Sigmoid colon (tissue), 6 donors: ENCODE measurements at regions not wholly inside any gene's neighbourhood (a gene's known extent, or its start where the extent isn't known, plus 50 kb on each side); places are given as distances from the start of the nearest gene placed in this dataset.

Experiments
- DNase-seq: peaks from one replicate; pipeline ENCODE4 v3.0.0-alpha.2; 2019
- H3K27ac ChIP-seq, 4 donors: fragments of 200-600 bp; sonication (generic); one replicate each; pipeline ENCODE4 v1.5.1; 2016 to 2019; ENCODE audit warnings: mild to moderate bottlenecking in 1 of 4
- H3K27me3 ChIP-seq, 3 donors: fragments of 200-600 bp; sonication (generic); one replicate each; pipeline ENCODE4 v1.5.1; 2019; ENCODE audit warnings: mild to moderate bottlenecking in 1 of 3
- H3K36me3 ChIP-seq, 4 donors: fragments of 200-600 bp; sonication (generic); one replicate each; pipeline ENCODE4 v1.5.1; 2016 to 2019
- H3K4me1 ChIP-seq, 4 donors: fragments of 200-600 bp; sonication (generic); one replicate each; pipeline ENCODE4 v1.5.1; 2017 to 2019
- H3K4me3 ChIP-seq, 4 donors: fragments of 200-600 bp; sonication (generic); one replicate each; pipeline ENCODE4 v1.5.1; 2017 to 2019; ENCODE audit warnings: mild to moderate bottlenecking in 2 of 4, moderate library complexity in 1 of 4
- H3K9me3 ChIP-seq, 4 donors: fragments of 200-600 bp in 3 of 4; sonication (generic) in 3 of 4; one replicate each; pipeline versions ENCODE4 v1.5.1 to v1.6.1; 2013 to 2019
- CTCF ChIP-seq, 4 experiments: fragments of 450-650 bp in 3 of 4; fragments of 200-600 bp in 1 of 4; IDR thresholded peaks; one replicate each; pipeline ENCODE4 v1.5.1; 2016 to 2019; ENCODE audit warnings: antibody characterized with exemption in 4 of 4, mild to moderate bottlenecking in 3 of 4, moderate library complexity in 2 of 4
- EP300 ChIP-seq, 4 donors: sonication (generic); formaldehyde crosslinking; IDR thresholded peaks; one replicate each; pipeline ENCODE4 v1.6.1; 2017; ENCODE audit warnings: antibody characterized with exemption in 4 of 4
- POLR2A ChIP-seq, 2 donors: fragments of 450-650 bp; IDR thresholded peaks; one replicate each; pipeline ENCODE4 v1.6.1; 2016; ENCODE audit warnings: antibody characterized with exemption in 2 of 2, mild to moderate bottlenecking in 2 of 2, moderate library complexity in 2 of 2
- POLR2AphosphoS5 ChIP-seq, 4 donors: sonication (generic); formaldehyde crosslinking; IDR thresholded peaks; one replicate each; pipeline ENCODE4 v1.6.1; 2017; ENCODE audit warnings: antibody characterized with exemption in 4 of 4
- WGBS, 2 donors: extraction: QIAGEN DNeasy Blood & Tissue Kit; methylation state at CpG; one replicate each; pipeline ENCODE4 v1.1.7; 2013; 5-methylcytosine and 5-hydroxymethylcytosine counted together
- intact Hi-C: fragments of 100-400 bp; cut with DNase I; formaldehyde crosslinking; loops from one replicate; pipeline ENCODE4 v1.15.1; 2023
- donor health status: healthy with polysubstance abuse.
- donor health status: healthy.

- no peaks in the 10 kb centered on the region for H3K27me3 ChIP-seq
- H3K4me3 ChIP-seq, result no peak overlapping the region
- H3K4me1 ChIP-seq, result no peaks in the 10 kb centered on the region
- H3K9me3 ChIP-seq, result no peaks in the 10 kb centered on the region
- DNase-seq, result no peak
- 92 to 100% methylated on average over 1 of the region's 1 CpG for WGBS, 2 donors
- TF ChIP-seq POLR2AphosphoS5 (IDR thresholded peaks at IDR 0.05) (no peak), EP300 (IDR thresholded peaks at IDR 0.05) (no peak), CTCF (IDR thresholded peaks at IDR 0.05) (no peak), POLR2A (IDR thresholded peaks at IDR 0.05) (no peak)
- H3K36me3 ChIP-seq, result no peaks in the 10 kb centered on the region
- H3K27ac ChIP-seq, result no peak overlapping the region
- intact Hi-C loops, result no loop called here
Measured at GRCh38 chr4:89575840-89576239, 261.1 kb downstream of the SNCA start.

GRCh38 chr4:89574176-89574575 is 262.8 kb downstream of the SNCA start:
- no peak overlapping the region for H3K27ac ChIP-seq
- no peak for TF ChIP-seq POLR2AphosphoS5 (IDR thresholded peaks at IDR 0.05)
- intact Hi-C loops, result no loop called here
- no peaks in the 10 kb centered on the region for H3K4me1 ChIP-seq
- H3K36me3 ChIP-seq, result no peaks in the 10 kb centered on the region
- DNase-seq, result no peak
- 97 to 99% methylated on average over 1 of the region's 1 CpG for WGBS, 2 donors
- H3K4me3 ChIP-seq, result no peak overlapping the region
- H3K9me3 ChIP-seq, result no peaks in the 10 kb centered on the region
- no peaks in the 10 kb centered on the region for H3K27me3 ChIP-seq

- Histone ChIP-seq H3K27ac (no peak overlapping the region), H3K27me3 (no peaks in the 10 kb centered on the region), H3K4me3 (no peak overlapping the region), H3K9me3 (no peaks in the 10 kb centered on the region), H3K36me3 (no peaks in the 10 kb centered on the region), H3K4me1 (no peaks in the 10 kb centered on the region)
- WGBS, 2 donors, result 80 to 82% methylated on average over 1 of the region's 1 CpG
- TF ChIP-seq POLR2A (IDR thresholded peaks at IDR 0.05) (no peak), CTCF (IDR thresholded peaks at IDR 0.05) (no peak), POLR2AphosphoS5 (IDR thresholded peaks at IDR 0.05) (no peak), EP300 (IDR thresholded peaks at IDR 0.05) (no peak)
- intact Hi-C loops, result no loop called here
- DNase-seq, result no peak
Measured at GRCh38 chr4:89573656-89574055, 263.3 kb downstream of the SNCA start.

GRCh38 chr4:89572224-89572858 is 264.6 kb downstream of the SNCA start:
- H3K9me3 ChIP-seq, result no peaks in the 10 kb centered on the region
- no peaks in the 10 kb centered on the region for H3K4me1 ChIP-seq
- no peak for DNase-seq
- no peak for TF ChIP-seq CTCF (IDR thresholded peaks at IDR 0.05)
- no peak for TF ChIP-seq POLR2AphosphoS5 (IDR thresholded peaks at IDR 0.05)
- no peak for TF ChIP-seq POLR2A (IDR thresholded peaks at IDR 0.05)
- no peak for TF ChIP-seq EP300 (IDR thresholded peaks at IDR 0.05)
- H3K36me3 ChIP-seq, result no peaks in the 10 kb centered on the region
- H3K27me3 ChIP-seq, result no peaks in the 10 kb centered on the region
- WGBS, 2 donors, result 16 to 70% methylated on average over 2 of the region's 2 CpGs
- intact Hi-C loops, result no loop called here
- H3K27ac ChIP-seq, result no peak overlapping the region
- no peak overlapping the region for H3K4me3 ChIP-seq

GRCh38 chr4:89570931-89571330 is 263.3 kb upstream of the GPRIN3 start:
- WGBS, 2 donors, result 89% methylated on average over 1 of the region's 1 CpG
- no peaks in the 10 kb centered on the region for H3K27me3 ChIP-seq
- no peak overlapping the region for H3K27ac ChIP-seq
- no peak overlapping the region for H3K4me3 ChIP-seq
- no peak for DNase-seq
- intact Hi-C loops, result no loop called here
- H3K36me3 ChIP-seq, result no peaks in the 10 kb centered on the region
- no peaks in the 10 kb centered on the region for H3K4me1 ChIP-seq
- TF ChIP-seq POLR2A (IDR thresholded peaks at IDR 0.05), result no peak
- TF ChIP-seq EP300 (IDR thresholded peaks at IDR 0.05), result no peak
- no peak for TF ChIP-seq POLR2AphosphoS5 (IDR thresholded peaks at IDR 0.05)
- H3K9me3 ChIP-seq, result no peaks in the 10 kb centered on the region

GRCh38 chr4:89567936-89568335 is 260.3 kb upstream of the GPRIN3 start:
- WGBS, 2 donors, result 89 to 93% methylated on average over 7 of the region's 7 CpGs
- H3K27me3 ChIP-seq, result no peaks in the 10 kb centered on the region
- no peak for DNase-seq

More at GRCh38 chr4:89567936-89568335, 260.3 kb upstream of the GPRIN3 start:
- intact Hi-C loops, result no loop called here
- TF ChIP-seq EP300 (IDR thresholded peaks at IDR 0.05) (no peak), POLR2AphosphoS5 (IDR thresholded peaks at IDR 0.05) (no peak), POLR2A (IDR thresholded peaks at IDR 0.05) (no peak), CTCF (IDR thresholded peaks at IDR 0.05) (no peak)
- Histone ChIP-seq H3K9me3 (no peaks in the 10 kb centered on the region), H3K4me3 (no peak overlapping the region), H3K4me1 (no peaks in the 10 kb centered on the region), H3K27ac (no peak overlapping the region), H3K36me3 (no peaks in the 10 kb centered on the region)
